HG03575 (cell line): ENCODE measurements at regions not wholly inside any gene's neighbourhood (a gene's known extent, or its start where the extent isn't known, plus 50 kb on each side); places are given as distances from the start of the nearest gene placed in this dataset.

Experiments
- ATAC-seq: cut with Tn5 transposase; IDR thresholded peaks from one replicate; pipeline ENCODE4 v1.9.1; 2021; ENCODE audit not compliant: unreplicated experiment, insufficient number of reproducible peaks, low FRiP score; ENCODE audit errors: extremely low read depth

GRCh38 chr10:45179691-45180090 lies 135.7 kb downstream of the OR13A1 start:
- no peak for ATAC-seq

GRCh38 chr10:45180507-45180906 lies 134.9 kb downstream of the OR13A1 start:
- no peak for ATAC-seq

GRCh38 chr10:45180946-45181875 lies 134.2 kb downstream of the OR13A1 start:
- ATAC-seq = no peak

- no peak for ATAC-seq
Observed at GRCh38 chr10:45183174-45183573, 132.2 kb downstream of the OR13A1 start.

- no peak for ATAC-seq
Observed at GRCh38 chr10:45197816-45198485, 117.5 kb downstream of the OR13A1 start.

GRCh38 chr10:45198486-45199204 lies 116.8 kb downstream of the OR13A1 start:
- no peak for ATAC-seq

- no peak for ATAC-seq
Observed at GRCh38 chr10:45199205-45199740, 116.1 kb downstream of the OR13A1 start.

- no peak for ATAC-seq
Observed at GRCh38 chr10:45201271-45201670, 114.1 kb downstream of the OR13A1 start.

GRCh38 chr10:45202242-45202641 lies 113.2 kb downstream of the OR13A1 start:
- no peak for ATAC-seq

- ATAC-seq = no peak
Observed at GRCh38 chr10:45204954-45205775, 110.2 kb downstream of the OR13A1 start.

GRCh38 chr10:45209888-45210287 lies 105.5 kb downstream of the OR13A1 start:
- no peak for ATAC-seq

- no peak for ATAC-seq
Observed at GRCh38 chr10:45211576-45211975, 103.8 kb downstream of the OR13A1 start.

- ATAC-seq = no peak
Observed at GRCh38 chr10:45219416-45219815, 96.0 kb downstream of the OR13A1 start.

- ATAC-seq = no peak
Observed at GRCh38 chr10:45220931-45221330, 94.5 kb downstream of the OR13A1 start.

GRCh38 chr10:45224219-45224841 lies 91.1 kb downstream of the OR13A1 start:
- no peak for ATAC-seq

GRCh38 chr10:45227042-45227441 lies 88.4 kb downstream of the OR13A1 start:
- ATAC-seq = no peak

- no peak for ATAC-seq
Observed at GRCh38 chr10:45227456-45227855, 88.0 kb downstream of the OR13A1 start.

- ATAC-seq = no peak
Observed at GRCh38 chr10:45229823-45230222, 85.6 kb downstream of the OR13A1 start.
